ENCODE measurements at regions not wholly inside any gene's neighbourhood (a gene's known extent, or its start where the extent isn't known, plus 50 kb on each side); places are given as distances from the start of the nearest gene placed in this dataset.

DNA sequence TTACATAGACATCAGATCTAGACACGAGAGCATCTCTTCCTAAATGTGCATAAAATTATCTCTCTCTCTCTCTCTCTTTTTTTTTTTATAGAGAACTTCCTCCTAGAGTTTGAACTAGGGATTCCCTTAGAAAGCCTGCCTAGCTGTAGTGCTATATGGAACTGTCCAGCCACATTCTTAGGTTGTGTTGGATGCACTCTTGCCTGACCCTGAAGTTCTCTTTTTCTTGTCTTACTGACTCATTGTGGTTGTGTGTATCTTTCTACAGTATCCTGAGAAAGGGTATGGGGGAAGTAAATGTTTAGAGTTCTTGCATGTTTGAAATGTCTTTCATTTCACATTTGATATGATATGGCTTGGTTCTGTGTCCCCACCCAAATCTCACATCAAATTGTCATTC, 368.2 kb downstream of the CDH2 start (continued):
- TF ChIP-seq, protein P1, sequence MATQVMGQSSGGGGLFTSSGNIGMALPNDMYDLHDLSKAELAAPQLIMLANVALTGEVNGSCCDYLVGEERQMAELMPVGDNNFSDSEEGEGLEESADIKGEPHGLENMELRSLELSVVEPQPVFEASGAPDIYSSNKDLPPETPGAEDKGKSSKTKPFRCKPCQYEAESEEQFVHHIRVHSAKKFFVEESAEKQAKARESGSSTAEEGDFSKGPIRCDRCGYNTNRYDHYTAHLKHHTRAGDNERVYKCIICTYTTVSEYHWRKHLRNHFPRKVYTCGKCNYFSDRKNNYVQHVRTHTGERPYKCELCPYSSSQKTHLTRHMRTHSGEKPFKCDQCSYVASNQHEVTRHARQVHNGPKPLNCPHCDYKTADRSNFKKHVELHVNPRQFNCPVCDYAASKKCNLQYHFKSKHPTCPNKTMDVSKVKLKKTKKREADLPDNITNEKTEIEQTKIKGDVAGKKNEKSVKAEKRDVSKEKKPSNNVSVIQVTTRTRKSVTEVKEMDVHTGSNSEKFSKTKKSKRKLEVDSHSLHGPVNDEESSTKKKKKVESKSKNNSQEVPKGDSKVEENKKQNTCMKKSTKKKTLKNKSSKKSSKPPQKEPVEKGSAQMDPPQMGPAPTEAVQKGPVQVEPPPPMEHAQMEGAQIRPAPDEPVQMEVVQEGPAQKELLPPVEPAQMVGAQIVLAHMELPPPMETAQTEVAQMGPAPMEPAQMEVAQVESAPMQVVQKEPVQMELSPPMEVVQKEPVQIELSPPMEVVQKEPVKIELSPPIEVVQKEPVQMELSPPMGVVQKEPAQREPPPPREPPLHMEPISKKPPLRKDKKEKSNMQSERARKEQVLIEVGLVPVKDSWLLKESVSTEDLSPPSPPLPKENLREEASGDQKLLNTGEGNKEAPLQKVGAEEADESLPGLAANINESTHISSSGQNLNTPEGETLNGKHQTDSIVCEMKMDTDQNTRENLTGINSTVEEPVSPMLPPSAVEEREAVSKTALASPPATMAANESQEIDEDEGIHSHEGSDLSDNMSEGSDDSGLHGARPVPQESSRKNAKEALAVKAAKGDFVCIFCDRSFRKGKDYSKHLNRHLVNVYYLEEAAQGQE (IDR thresholded peaks at IDR 0.05; ENCODE audit: low read depth, low read length) = no peak
- TF ChIP-seq TARDBP (IDR thresholded peaks at IDR 0.05; ENCODE audit: borderline replicate concordance) (no peak), EZH2 (IDR thresholded peaks at IDR 0.05; ENCODE audit: borderline replicate concordance, control insufficient read depth, low read depth, low read length) (no peak), NR2C1 (IDR thresholded peaks at IDR 0.05) (no peak), ZNF217 (IDR thresholded peaks at IDR 0.05) (no peak), RUNX3 (IDR thresholded peaks at IDR 0.05; ENCODE audit: low read length) (no peak), ZNF384 (IDR thresholded peaks at IDR 0.05; ENCODE audit: borderline replicate concordance, low read depth, low read length) (no peak), NFYB (IDR thresholded peaks at IDR 0.05; ENCODE audit: insufficient read depth, low read depth, low read length) (no peak), BCL11A (IDR thresholded peaks at IDR 0.05; ENCODE audit: low read depth, low read length) (no peak), ESRRA (IDR thresholded peaks at IDR 0.05; ENCODE audit: low read length) (no peak)
- TF ChIP-seq, protein P2, sequence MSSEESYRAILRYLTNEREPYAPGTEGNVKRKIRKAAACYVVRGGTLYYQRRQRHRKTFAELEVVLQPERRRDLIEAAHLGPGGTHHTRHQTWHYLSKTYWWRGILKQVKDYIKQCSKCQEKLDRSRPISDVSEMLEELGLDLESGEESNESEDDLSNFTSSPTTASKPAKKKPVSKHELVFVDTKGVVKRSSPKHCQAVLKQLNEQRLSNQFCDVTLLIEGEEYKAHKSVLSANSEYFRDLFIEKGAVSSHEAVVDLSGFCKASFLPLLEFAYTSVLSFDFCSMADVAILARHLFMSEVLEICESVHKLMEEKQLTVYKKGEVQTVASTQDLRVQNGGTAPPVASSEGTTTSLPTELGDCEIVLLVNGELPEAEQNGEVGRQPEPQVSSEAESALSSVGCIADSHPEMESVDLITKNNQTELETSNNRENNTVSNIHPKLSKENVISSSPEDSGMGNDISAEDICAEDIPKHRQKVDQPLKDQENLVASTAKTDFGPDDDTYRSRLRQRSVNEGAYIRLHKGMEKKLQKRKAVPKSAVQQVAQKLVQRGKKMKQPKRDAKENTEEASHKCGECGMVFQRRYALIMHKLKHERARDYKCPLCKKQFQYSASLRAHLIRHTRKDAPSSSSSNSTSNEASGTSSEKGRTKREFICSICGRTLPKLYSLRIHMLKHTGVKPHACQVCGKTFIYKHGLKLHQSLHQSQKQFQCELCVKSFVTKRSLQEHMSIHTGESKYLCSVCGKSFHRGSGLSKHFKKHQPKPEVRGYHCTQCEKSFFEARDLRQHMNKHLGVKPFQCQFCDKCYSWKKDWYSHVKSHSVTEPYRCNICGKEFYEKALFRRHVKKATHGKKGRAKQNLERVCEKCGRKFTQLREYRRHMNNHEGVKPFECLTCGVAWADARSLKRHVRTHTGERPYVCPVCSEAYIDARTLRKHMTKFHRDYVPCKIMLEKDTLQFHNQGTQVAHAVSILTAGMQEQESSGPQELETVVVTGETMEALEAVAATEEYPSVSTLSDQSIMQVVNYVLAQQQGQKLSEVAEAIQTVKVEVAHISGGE (CRISPR knock-in tag; IDR thresholded peaks at IDR 0.05) = no peak
- TF ChIP-seq, protein P3, sequence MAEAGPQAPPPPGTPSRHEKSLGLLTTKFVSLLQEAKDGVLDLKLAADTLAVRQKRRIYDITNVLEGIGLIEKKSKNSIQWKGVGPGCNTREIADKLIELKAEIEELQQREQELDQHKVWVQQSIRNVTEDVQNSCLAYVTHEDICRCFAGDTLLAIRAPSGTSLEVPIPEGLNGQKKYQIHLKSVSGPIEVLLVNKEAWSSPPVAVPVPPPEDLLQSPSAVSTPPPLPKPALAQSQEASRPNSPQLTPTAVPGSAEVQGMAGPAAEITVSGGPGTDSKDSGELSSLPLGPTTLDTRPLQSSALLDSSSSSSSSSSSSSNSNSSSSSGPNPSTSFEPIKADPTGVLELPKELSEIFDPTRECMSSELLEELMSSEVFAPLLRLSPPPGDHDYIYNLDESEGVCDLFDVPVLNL (IDR thresholded peaks at IDR 0.05; ENCODE audit: low read depth, low read length) = no peak
- TF ChIP-seq, protein P4, sequence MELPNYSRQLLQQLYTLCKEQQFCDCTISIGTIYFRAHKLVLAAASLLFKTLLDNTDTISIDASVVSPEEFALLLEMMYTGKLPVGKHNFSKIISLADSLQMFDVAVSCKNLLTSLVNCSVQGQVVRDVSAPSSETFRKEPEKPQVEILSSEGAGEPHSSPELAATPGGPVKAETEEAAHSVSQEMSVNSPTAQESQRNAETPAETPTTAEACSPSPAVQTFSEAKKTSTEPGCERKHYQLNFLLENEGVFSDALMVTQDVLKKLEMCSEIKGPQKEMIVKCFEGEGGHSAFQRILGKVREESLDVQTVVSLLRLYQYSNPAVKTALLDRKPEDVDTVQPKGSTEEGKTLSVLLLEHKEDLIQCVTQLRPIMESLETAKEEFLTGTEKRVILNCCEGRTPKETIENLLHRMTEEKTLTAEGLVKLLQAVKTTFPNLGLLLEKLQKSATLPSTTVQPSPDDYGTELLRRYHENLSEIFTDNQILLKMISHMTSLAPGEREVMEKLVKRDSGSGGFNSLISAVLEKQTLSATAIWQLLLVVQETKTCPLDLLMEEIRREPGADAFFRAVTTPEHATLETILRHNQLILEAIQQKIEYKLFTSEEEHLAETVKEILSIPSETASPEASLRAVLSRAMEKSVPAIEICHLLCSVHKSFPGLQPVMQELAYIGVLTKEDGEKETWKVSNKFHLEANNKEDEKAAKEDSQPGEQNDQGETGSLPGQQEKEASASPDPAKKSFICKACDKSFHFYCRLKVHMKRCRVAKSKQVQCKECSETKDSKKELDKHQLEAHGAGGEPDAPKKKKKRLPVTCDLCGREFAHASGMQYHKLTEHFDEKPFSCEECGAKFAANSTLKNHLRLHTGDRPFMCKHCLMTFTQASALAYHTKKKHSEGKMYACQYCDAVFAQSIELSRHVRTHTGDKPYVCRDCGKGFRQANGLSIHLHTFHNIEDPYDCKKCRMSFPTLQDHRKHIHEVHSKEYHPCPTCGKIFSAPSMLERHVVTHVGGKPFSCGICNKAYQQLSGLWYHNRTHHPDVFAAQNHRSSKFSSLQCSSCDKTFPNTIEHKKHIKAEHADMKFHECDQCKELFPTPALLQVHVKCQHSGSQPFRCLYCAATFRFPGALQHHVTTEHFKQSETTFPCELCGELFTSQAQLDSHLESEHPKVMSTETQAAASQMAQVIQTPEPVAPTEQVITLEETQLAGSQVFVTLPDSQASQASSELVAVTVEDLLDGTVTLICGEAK (IDR thresholded peaks at IDR 0.05; ENCODE audit: borderline replicate concordance) = no peak

Measured in GM12878 (cell line).